H9 (cell line): ENCODE measurements at regions not wholly inside any gene's neighbourhood (a gene's known extent, or its start where the extent isn't known, plus 50 kb on each side); places are given as distances from the start of the nearest gene placed in this dataset.

Experiments
- DNase-seq: peaks from one replicate; pipeline ENCODE4 v3.0.0-alpha.2; 2017
- H2AFZ ChIP-seq: one replicate; pipeline ENCODE4 v1.6.1; 2013; ENCODE audit warnings: mild to moderate bottlenecking, low read length, control low read depth, moderate library complexity
- H2AK5ac ChIP-seq: 2 replicates; pipeline ENCODE4 v1.6.1; 2013; ENCODE audit warnings: low read length, control low read depth, mixed read lengths; ENCODE audit not compliant: insufficient read length
- H2BK120ac ChIP-seq: one replicate; pipeline ENCODE4 v1.6.1; 2013; ENCODE audit warnings: low read depth, mild to moderate bottlenecking, low read length, control low read depth, inconsistent platforms; ENCODE audit not compliant: poor library complexity, severe bottlenecking
- H2BK12ac ChIP-seq: 2 replicates; pipeline ENCODE4 v1.6.1; 2013; ENCODE audit warnings: low read length, control low read depth, mixed read lengths, low read depth; ENCODE audit not compliant: insufficient read length
- H2BK15ac ChIP-seq: 2 replicates; pipeline ENCODE4 v1.6.1; 2013; ENCODE audit warnings: low read depth, low read length, control low read depth
- H2BK20ac ChIP-seq: one replicate; pipeline ENCODE4 v1.6.1; 2013; ENCODE audit warnings: low read depth, mild to moderate bottlenecking, low read length, control low read depth, inconsistent platforms; ENCODE audit not compliant: poor library complexity, severe bottlenecking
- H2BK5ac ChIP-seq: 2 replicates; pipeline ENCODE4 v1.6.1; 2013; ENCODE audit warnings: low read length, control low read depth, mixed read lengths; ENCODE audit not compliant: insufficient read length
- H3K14ac ChIP-seq: 2 replicates; pipeline ENCODE4 v1.6.1; 2013; ENCODE audit warnings: low read length, control low read depth; ENCODE audit not compliant: insufficient read depth
- H3K18ac ChIP-seq: 2 replicates; pipeline ENCODE4 v1.6.1; 2013; ENCODE audit warnings: low read depth, mild to moderate bottlenecking, mixed read lengths, low read length, control low read depth; ENCODE audit not compliant: insufficient read length
- H3K23ac ChIP-seq: 2 replicates; pipeline ENCODE4 v1.6.1; 2013; ENCODE audit warnings: low read length, control low read depth, mixed read lengths, low read depth; ENCODE audit not compliant: insufficient read length
- H3K23me2 ChIP-seq: 2 replicates; pipeline ENCODE4 v1.6.1; 2013; ENCODE audit warnings: low read depth, mild to moderate bottlenecking, mixed read lengths, low read length, control low read depth; ENCODE audit not compliant: insufficient read length, poor library complexity, severe bottlenecking
- H3K27ac ChIP-seq: 2 replicates; pipeline ENCODE4 v1.5.1; 2013; ENCODE audit warnings: low read length, control low read depth, mixed read lengths, low read depth; ENCODE audit not compliant: insufficient read length
- H3K27me3 ChIP-seq: 2 replicates; pipeline ENCODE4 v1.6.1; 2013; ENCODE audit warnings: low read length, control low read depth, inconsistent platforms; ENCODE audit not compliant: insufficient read depth
- H3K4ac ChIP-seq: 2 replicates; pipeline ENCODE4 v1.6.1; 2013; ENCODE audit warnings: low read depth, mild to moderate bottlenecking, control low read depth, inconsistent platforms, low read length, moderate library complexity
- H3K4me1 ChIP-seq: 2 replicates; pipeline ENCODE4 v1.6.1; 2013; ENCODE audit warnings: low read length, control low read depth, inconsistent platforms; ENCODE audit not compliant: insufficient read depth
- H3K4me2 ChIP-seq: 2 replicates; pipeline ENCODE4 v1.6.1; 2013; ENCODE audit warnings: low read length, control low read depth, mixed read lengths; ENCODE audit not compliant: insufficient read length, insufficient read depth
- H3K56ac ChIP-seq: 2 replicates; pipeline ENCODE4 v1.6.1; 2013; ENCODE audit warnings: low read depth, mild to moderate bottlenecking, mixed read lengths, low read length, control low read depth; ENCODE audit not compliant: insufficient read length
- H3K79me1 ChIP-seq: 2 replicates; pipeline ENCODE4 v1.6.1; 2013; ENCODE audit warnings: low read depth, mild to moderate bottlenecking, moderate library complexity, low read length, control low read depth, inconsistent platforms; ENCODE audit not compliant: insufficient read depth, poor library complexity, severe bottlenecking
- H3K79me2 ChIP-seq: 2 replicates; pipeline ENCODE4 v1.6.1; 2013; ENCODE audit warnings: low read length, control low read depth, inconsistent platforms; ENCODE audit not compliant: insufficient read depth
- H3K9ac ChIP-seq: 2 replicates; pipeline ENCODE4 v1.6.1; 2013; ENCODE audit warnings: low read length, control low read depth, mixed read lengths; ENCODE audit not compliant: insufficient read length; ENCODE audit errors: extremely low read depth
- H3K9me3 ChIP-seq: one replicate; pipeline ENCODE4 v1.6.1; 2013; ENCODE audit warnings: low read depth, low read length, inconsistent platforms; ENCODE audit not compliant: control insufficient read depth
- H3T11ph ChIP-seq: one replicate; pipeline ENCODE4 v1.6.1; 2013; ENCODE audit warnings: mild to moderate bottlenecking, low read length, control low read depth, inconsistent platforms
- H4K20me1 ChIP-seq: one replicate; pipeline ENCODE4 v1.6.1; 2013; ENCODE audit not compliant: control insufficient read depth, insufficient read length, insufficient read depth
- H4K5ac ChIP-seq: 2 replicates; pipeline ENCODE4 v1.6.1; 2013; ENCODE audit warnings: low read depth, mild to moderate bottlenecking, mixed read lengths, low read length, control low read depth; ENCODE audit not compliant: insufficient read length
- H4K8ac ChIP-seq: replicated peaks from 2 replicates; pipeline ENCODE4 v1.6.1; 2013; ENCODE audit warnings: low read length, control low read depth, mixed read lengths, low read depth; ENCODE audit not compliant: insufficient read length
- H4K91ac ChIP-seq: 2 replicates; pipeline ENCODE4 v1.6.1; 2013; ENCODE audit warnings: low read depth, mild to moderate bottlenecking, moderate library complexity, mixed read lengths, low read length, control low read depth; ENCODE audit not compliant: insufficient read length
- H3K27ac Mint-ChIP-seq, 3 experiments: 2 replicates in 2 of 3; 3 replicates in 1 of 3; pipeline ENCODE4 v1.8.0; 2020 to 2021; ENCODE audit warnings: mixed read lengths in 3 of 3, mild to moderate bottlenecking in 1 of 3, moderate library complexity in 1 of 3
- H3K27me3 Mint-ChIP-seq: 2 replicates; pipeline ENCODE4 v1.8.0; 2021; ENCODE audit warnings: low read depth, mild to moderate bottlenecking, moderate library complexity, mixed read lengths
- H3K36me3 Mint-ChIP-seq, 3 experiments: 2 replicates in 2 of 3; 3 replicates in 1 of 3; pipeline ENCODE4 v1.8.0; 2020 to 2021; ENCODE audit warnings: low read depth in 3 of 3, mixed read lengths in 3 of 3; ENCODE audit not compliant: insufficient read depth in 1 of 3
- H3K4me1 Mint-ChIP-seq, 2 experiments: 2 replicates each; pipeline ENCODE4 v1.8.0; 2020; ENCODE audit warnings: mixed read lengths in 2 of 2
- H3K4me3 Mint-ChIP-seq, 2 experiments: 2 replicates in 1 of 2; 3 replicates in 1 of 2; pipeline ENCODE4 v1.8.0; 2020 to 2021; ENCODE audit warnings: mild to moderate bottlenecking in 2 of 2, mixed read lengths in 2 of 2, moderate library complexity in 1 of 2
- H3K9me3 Mint-ChIP-seq, 2 experiments: 2 replicates in 1 of 2; 3 replicates in 1 of 2; pipeline ENCODE4 v1.8.0; 2020; ENCODE audit warnings: mild to moderate bottlenecking in 2 of 2, mixed read lengths in 2 of 2, moderate library complexity in 1 of 2
- WGBS: extraction: QIAGEN DNeasy Blood & Tissue Kit; methylation state at CpG from one replicate; pipeline ENCODE4 v1.1.7; 2013; ENCODE audit warnings: missing lambda C conversion rate, low lambda C conversion rate, mixed read lengths; ENCODE audit not compliant: insufficient read length; ENCODE audit errors: extremely low coverage; 5-methylcytosine and 5-hydroxymethylcytosine counted together
- TF ChIP-seq, protein P1 (sequence below): fragments of 200-600 bp; sonication (generic); conservative IDR thresholded peaks from 3 replicates; pipeline ENCODE4 v1.8.0; 2021; ENCODE audit warnings: antibody characterized with exemption, mild to moderate bottlenecking

GRCh38 chr16:86809458-86809955 is 231.2 kb downstream of the FOXL1 start:
- H3K23ac ChIP-seq: no peak overlapping the region
- no peak overlapping the region for H2BK5ac ChIP-seq
- Mint-ChIP-seq H3K27ac (no peak overlapping the region), H3K4me1 (peaks cover 15 to 17% of the 10 kb centered on the region in 2 experiments), H3K27me3 (peaks cover 36% of the 10 kb centered on the region), H3K4me3 (no peak overlapping the region), H3K36me3 (no peaks in the 10 kb centered on the region; a peak in 1 of 7 replicates), H3K9me3 (peaks cover 0 to 2% of the 10 kb centered on the region in 2 experiments; a peak in 2 of 5 replicates)
- no peaks in the 10 kb centered on the region for H3K9me3 ChIP-seq
- H4K20me1 ChIP-seq: no peaks in the 10 kb centered on the region
- WGBS: no CpG with 5 or more reads among the region's 8 CpGs
- no peak overlapping the region for H3K56ac ChIP-seq
- H2BK12ac ChIP-seq: no peak overlapping the region
- no peak overlapping the region for H4K8ac ChIP-seq
- TF ChIP-seq, protein P1, sequence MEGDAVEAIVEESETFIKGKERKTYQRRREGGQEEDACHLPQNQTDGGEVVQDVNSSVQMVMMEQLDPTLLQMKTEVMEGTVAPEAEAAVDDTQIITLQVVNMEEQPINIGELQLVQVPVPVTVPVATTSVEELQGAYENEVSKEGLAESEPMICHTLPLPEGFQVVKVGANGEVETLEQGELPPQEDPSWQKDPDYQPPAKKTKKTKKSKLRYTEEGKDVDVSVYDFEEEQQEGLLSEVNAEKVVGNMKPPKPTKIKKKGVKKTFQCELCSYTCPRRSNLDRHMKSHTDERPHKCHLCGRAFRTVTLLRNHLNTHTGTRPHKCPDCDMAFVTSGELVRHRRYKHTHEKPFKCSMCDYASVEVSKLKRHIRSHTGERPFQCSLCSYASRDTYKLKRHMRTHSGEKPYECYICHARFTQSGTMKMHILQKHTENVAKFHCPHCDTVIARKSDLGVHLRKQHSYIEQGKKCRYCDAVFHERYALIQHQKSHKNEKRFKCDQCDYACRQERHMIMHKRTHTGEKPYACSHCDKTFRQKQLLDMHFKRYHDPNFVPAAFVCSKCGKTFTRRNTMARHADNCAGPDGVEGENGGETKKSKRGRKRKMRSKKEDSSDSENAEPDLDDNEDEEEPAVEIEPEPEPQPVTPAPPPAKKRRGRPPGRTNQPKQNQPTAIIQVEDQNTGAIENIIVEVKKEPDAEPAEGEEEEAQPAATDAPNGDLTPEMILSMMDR: no peak
- H3K4ac ChIP-seq: no peak overlapping the region
- H2AK5ac ChIP-seq: no peak overlapping the region
- H2BK15ac ChIP-seq: no peak overlapping the region
- H4K91ac ChIP-seq: no peak overlapping the region
- H3K4me2 ChIP-seq: no peak overlapping the region
- no peak overlapping the region for H2BK120ac ChIP-seq
- H3K4me1 ChIP-seq: peaks cover 2% of the 10 kb centered on the region; the same call in 1 of the 2 replicates
- H2BK20ac ChIP-seq: no peak overlapping the region
- H3K79me2 ChIP-seq: no peaks in the 10 kb centered on the region
- H3K14ac ChIP-seq: no peak overlapping the region
- H3K18ac ChIP-seq: no peak overlapping the region
- no peaks in the 10 kb centered on the region; the same call in 1 of the 2 replicates for H3K27me3 ChIP-seq
- no peak overlapping the region for H4K5ac ChIP-seq
- H3K79me1 ChIP-seq: no peaks in the 10 kb centered on the region
- no peak overlapping the region for H3K9ac ChIP-seq
- H2AFZ ChIP-seq: no peak overlapping the region
- H3K27ac ChIP-seq: no peak overlapping the region
- no peak for DNase-seq
- H3T11ph ChIP-seq: no peak overlapping the region
- H3K23me2 ChIP-seq: no peaks in the 10 kb centered on the region
